SKM-1 (cell line): ENCODE measurements at regions not wholly inside any gene's neighbourhood (a gene's known extent, or its start where the extent isn't known, plus 50 kb on each side); places are given as distances from the start of the nearest gene placed in this dataset.
"Not testable (repeated sequence)": the region's sequence is repeated elsewhere in the genome, so short reads cannot be mapped to it uniquely, and the experiment has no call there.

Experiments used
- DNase-seq: peaks from one replicate; lab custom pipeline; 2025; ENCODE audit not compliant: unreplicated experiment; lab: John Stamatoyannopoulos, UW

GRCh38 chr6:149234051-149234962 lies 83.2 kb upstream of the TAB2 start:
- no peak for DNase-seq

GRCh38 chr6:149235130-149235561 lies 82.4 kb upstream of the TAB2 start:
- peak; percentile 83 for DNase-seq

- no peak for DNase-seq
Measured at GRCh38 chr6:149236589-149236988, 80.9 kb upstream of the TAB2 start.

GRCh38 chr6:149237464-149237863 lies 80.0 kb upstream of the TAB2 start:
- no peak for DNase-seq

- DNase-seq: no peak
Measured at GRCh38 chr6:149239573-149240209, 77.8 kb upstream of the TAB2 start.

GRCh38 chr6:149242883-149243282 lies 74.6 kb upstream of the TAB2 start:
- DNase-seq: no peak

- DNase-seq: no peak
Measured at GRCh38 chr6:149244105-149244504, 73.4 kb upstream of the TAB2 start.

GRCh38 chr6:149246691-149247384 lies 70.7 kb upstream of the TAB2 start:
- DNase-seq: peak; percentile 56

GRCh38 chr6:149247385-149247763 lies 70.1 kb upstream of the TAB2 start:
- no peak for DNase-seq

- DNase-seq: not testable (repeated sequence)
Measured at GRCh38 chr6:149248263-149248662, 69.2 kb upstream of the TAB2 start.

GRCh38 chr6:149248693-149249369 lies 68.7 kb upstream of the TAB2 start:
- no peak for DNase-seq

- no peak for DNase-seq
Measured at GRCh38 chr6:149249370-149250357, 67.8 kb upstream of the TAB2 start.

GRCh38 chr6:149250951-149251350 lies 66.6 kb upstream of the TAB2 start:
- no peak for DNase-seq

- no peak for DNase-seq
Measured at GRCh38 chr6:149252622-149253021, 64.9 kb upstream of the TAB2 start.

- no peak for DNase-seq
Measured at GRCh38 chr6:149254253-149254652, 63.3 kb upstream of the TAB2 start.

- DNase-seq: no peak
Measured at GRCh38 chr6:149259753-149260152, 57.8 kb upstream of the TAB2 start.

- no peak for DNase-seq
Measured at GRCh38 chr6:149260214-149260874, 57.2 kb upstream of the TAB2 start.

- DNase-seq: no peak
Measured at GRCh38 chr6:149261364-149262040, 56.0 kb upstream of the TAB2 start.

GRCh38 chr6:149263321-149263720 lies 54.2 kb upstream of the TAB2 start:
- DNase-seq: no peak
